Spleen (tissue), 11 donors: ENCODE measurements at regions not wholly inside any gene's neighbourhood (a gene's known extent, or its start where the extent isn't known, plus 50 kb on each side); places are given as distances from the start of the nearest gene placed in this dataset.

ENCODE experiments used
- DNase-seq: peaks from one replicate; pipeline ENCODE4 v3.0.0-alpha.2; 2020
- H3K27ac ChIP-seq, 8 donors: fragments of 200-600 bp; sonication (generic) in 7 of 8; 1 replicate in 4 of 8; 2 replicates in 4 of 8; pipeline versions ENCODE4 v1.5.0 to v1.8.0; 2016 to 2021; ENCODE audit warnings: inconsistent platforms in 4 of 8, mild to moderate bottlenecking in 4 of 8, moderate library complexity in 1 of 8
- H3K27me3 ChIP-seq, 7 donors: fragments of 200-600 bp; sonication (generic) in 6 of 7; replicated peaks in 1 of 7; 1 replicate in 4 of 7; 2 replicates in 3 of 7; pipeline versions ENCODE4 v1.5.0 to v1.8.0; 2016 to 2021; ENCODE audit warnings: inconsistent platforms in 3 of 7, mild to moderate bottlenecking in 1 of 7
- H3K36me3 ChIP-seq, 6 donors: fragments of 200-600 bp; sonication (generic) in 5 of 6; 1 replicate in 4 of 6; 2 replicates in 2 of 6; pipeline versions ENCODE4 v1.5.0 to v1.8.0; 2016 to 2021; ENCODE audit warnings: inconsistent platforms in 2 of 6
- H3K4me1 ChIP-seq, 6 donors: fragments of 200-600 bp; sonication (generic) in 5 of 6; 1 replicate in 3 of 6; 2 replicates in 3 of 6; pipeline versions ENCODE4 v1.5.0 to v1.8.0; 2016 to 2021; ENCODE audit warnings: inconsistent platforms in 3 of 6
- H3K4me3 ChIP-seq, 8 donors: fragments of 200-600 bp; sonication (generic) in 7 of 8; 1 replicate in 4 of 8; 2 replicates in 4 of 8; pipeline versions ENCODE4 v1.5.0 to v1.8.0; 2016 to 2021; ENCODE audit warnings: inconsistent platforms in 4 of 8, mild to moderate bottlenecking in 4 of 8, moderate library complexity in 2 of 8
- H3K9me3 ChIP-seq, 8 donors: fragments of 200-600 bp; sonication (generic) in 7 of 8; 1 replicate in 4 of 8; 2 replicates in 4 of 8; pipeline versions ENCODE4 v1.5.0 to v1.8.0; 2016 to 2021; ENCODE audit warnings: inconsistent platforms in 4 of 8
- CTCF ChIP-seq, 11 experiments: fragments of 200-600 bp in 7 of 11; fragments of 450-650 bp in 4 of 11; sonication (generic) in 4 of 11; IDR thresholded peaks in 8 of 11; conservative IDR thresholded peaks in 3 of 11; 1 replicate in 7 of 11; 2 replicates in 4 of 11; pipeline versions ENCODE4 v1.4.0 to v1.8.0; 2016 to 2021; ENCODE audit warnings: antibody characterized with exemption in 11 of 11, inconsistent platforms in 4 of 11, mild to moderate bottlenecking in 1 of 11
- POLR2A ChIP-seq, 3 donors: fragments of 450-650 bp; IDR thresholded peaks; one replicate each; pipeline ENCODE4 v1.5.1; 2017; ENCODE audit warnings: antibody characterized with exemption in 3 of 3, mild to moderate bottlenecking in 1 of 3
- POLR2AphosphoS5 ChIP-seq, 3 donors: sonication (generic); formaldehyde crosslinking; IDR thresholded peaks; one replicate each; pipeline ENCODE4 v1.5.1; 2017; ENCODE audit warnings: antibody characterized with exemption in 3 of 3
- WGBS, 5 donors: extraction: QIAGEN DNeasy Blood & Tissue Kit in 3 of 5; methylation state at CpG; one replicate each; pipeline versions ENCODE4 v1.1.5 to v1.1.7; 2013 to 2018; 5-methylcytosine and 5-hydroxymethylcytosine counted together
- intact Hi-C: fragments of 100-400 bp; cut with DNase I; formaldehyde crosslinking; loops from one replicate; pipeline ENCODE4 v1.15.0; 2023; ENCODE audit warnings: low total_unique reads
- donor health status: healthy with polysubstance abuse.
- donor health status: DM: no; HTN: no; CAD: no; lungs with moderate emphysema.
- donor health status: DM: no; HTN: no; CAD: no.
- donor health status: Bipolar disorder and iron deficiency.
- donor health status: healthy.
- donor health status: DM: no; HTN: no; CAD: no.
- donor health status: DM: yes; HTN: yes; CAD: no.

GRCh38 chr10:20454331-20454730 lies 442.8 kb downstream of the NEBL start:
- Histone ChIP-seq H3K36me3 (no peaks in the 10 kb centered on the region), H3K27ac (no peak overlapping the region), H3K27me3 (no peaks in the 10 kb centered on the region), H3K4me1 (no peaks in the 10 kb centered on the region), H3K4me3 (no peak overlapping the region), H3K9me3 (peaks cover 0 to 6% (median 0%) of the 10 kb centered on the region in 8 donors)
- intact Hi-C loops = no loop called here
- DNase-seq = no peak
- WGBS, 5 donors = 76 to 89% (median 84%) methylated on average over 5 of the region's 5 CpGs
- TF ChIP-seq CTCF (IDR thresholded peaks at IDR 0.05 in 8 of 11, conservative IDR thresholded peaks at IDR 0.05 in 3 of 11) (no peak), POLR2A (IDR thresholded peaks at IDR 0.05) (no peak), POLR2AphosphoS5 (IDR thresholded peaks at IDR 0.05) (no peak)

GRCh38 chr10:20446561-20447193 lies 450.4 kb downstream of the NEBL start:
- Histone ChIP-seq H3K27ac (no peak overlapping the region), H3K27me3 (no peaks in the 10 kb centered on the region), H3K36me3 (no peaks in the 10 kb centered on the region), H3K9me3 (peaks cover 0 to 11% (median 1%) of the 10 kb centered on the region in 8 donors), H3K4me3 (no peak overlapping the region), H3K4me1 (no peaks in the 10 kb centered on the region)
- TF ChIP-seq POLR2AphosphoS5 (IDR thresholded peaks at IDR 0.05) (no peak), CTCF (IDR thresholded peaks at IDR 0.05 in 8 of 11, conservative IDR thresholded peaks at IDR 0.05 in 3 of 11) (no peak), POLR2A (IDR thresholded peaks at IDR 0.05) (no peak)
- no peak for DNase-seq
- intact Hi-C loops = no loop called here

- no peak for DNase-seq
- Histone ChIP-seq H3K4me1 (no peaks in the 10 kb centered on the region), H3K27me3 (no peaks in the 10 kb centered on the region), H3K27ac (no peak overlapping the region), H3K9me3 (peaks cover 0 to 13% (median 0%) of the 10 kb centered on the region in 8 donors), H3K4me3 (no peak overlapping the region), H3K36me3 (no peaks in the 10 kb centered on the region)
- TF ChIP-seq CTCF (IDR thresholded peaks at IDR 0.05 in 8 of 11, conservative IDR thresholded peaks at IDR 0.05 in 3 of 11) (no peak), POLR2AphosphoS5 (IDR thresholded peaks at IDR 0.05) (no peak), POLR2A (IDR thresholded peaks at IDR 0.05) (no peak)
- intact Hi-C loops = no loop called here
These were observed 454.0 kb downstream of the NEBL start for GRCh38 chr10:20443094-20443493.

GRCh38 chr10:20429742-20430141 lies 467.4 kb downstream of the NEBL start:
- no peak for TF ChIP-seq CTCF (IDR thresholded peaks at IDR 0.05 in 8 of 11, conservative IDR thresholded peaks at IDR 0.05 in 3 of 11)
- no peaks in the 10 kb centered on the region for H3K36me3 ChIP-seq
- H3K9me3 ChIP-seq = peaks cover 0 to 24% (median 12%) of the 10 kb centered on the region in 8 donors
- intact Hi-C loops = no loop called here
- 51 to 80% (median 62%) methylated on average over 2 of the region's 2 CpGs for WGBS, 5 donors
- H3K27ac ChIP-seq = no peak overlapping the region
- no peak for DNase-seq
- no peaks in the 10 kb centered on the region for H3K4me1 ChIP-seq
- H3K4me3 ChIP-seq = no peak overlapping the region
- H3K27me3 ChIP-seq = no peaks in the 10 kb centered on the region
